ENCODE measurements at regions not wholly inside any gene's neighbourhood (a gene's known extent, or its start where the extent isn't known, plus 50 kb on each side); places are given as distances from the start of the nearest gene placed in this dataset.
"Not testable (repeated sequence)": the region's sequence is repeated elsewhere in the genome, so short reads cannot be mapped to it uniquely, and the experiment has no call there.

DNA sequence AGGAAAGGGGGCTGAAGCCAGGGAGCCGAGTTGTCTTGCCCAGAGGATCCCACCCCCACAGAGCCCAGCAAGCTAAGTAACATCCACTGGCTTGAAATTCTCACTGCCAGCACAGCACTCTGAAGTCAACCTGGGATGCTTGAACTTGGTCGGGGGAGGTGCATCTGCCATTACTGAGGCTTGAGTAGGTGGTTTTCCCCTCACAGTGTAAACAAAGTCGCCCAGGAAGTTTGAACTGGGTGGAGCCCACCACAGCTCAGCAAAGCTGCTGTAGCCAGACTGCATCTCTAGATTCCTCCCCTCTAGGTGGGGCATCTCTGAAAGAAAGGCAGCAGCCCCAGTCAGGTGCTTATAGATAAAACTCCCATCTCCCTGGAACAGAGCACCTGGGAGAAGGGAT, 54.3 kb upstream of the GRIA3 start:
- not testable (repeated sequence) for DNase-seq (ENCODE audit: low read depth in 4 of 4, low spot score in 2 of 4)

Measured in left renal cortex interstitium (tissue), 4 donors.